ENCODE measurements at regions not wholly inside any gene's neighbourhood (a gene's known extent, or its start where the extent isn't known, plus 50 kb on each side); places are given as distances from the start of the nearest gene placed in this dataset.

GRCh38 chr18:10252494-10252893, 201.9 kb upstream of the APCDD1 start:
- TF ChIP-seq EZH2 (IDR thresholded peaks at IDR 0.05; ENCODE audit: insufficient read depth, poor library complexity, severe bottlenecking) = no peak
- no peak for TF ChIP-seq EZH2phosphoT487 (IDR thresholded peaks at IDR 0.05; ENCODE audit: insufficient read depth, low read depth)

Data from GM23248 (cell line).